C4-2B (cell line): ENCODE measurements at regions not wholly inside any gene's neighbourhood (a gene's known extent, or its start where the extent isn't known, plus 50 kb on each side); places are given as distances from the start of the nearest gene placed in this dataset.

Source experiments
- CTCF ChIP-seq: fragments of 450-650 bp; conservative IDR thresholded peaks from 2 replicates; pipeline ENCODE4 v1.5.1; 2017; ENCODE audit warnings: mild to moderate bottlenecking
- ZFX ChIP-seq: fragments of 450-650 bp; IDR thresholded peaks from 2 replicates; pipeline ENCODE4 v1.6.1; 2017

- TF ChIP-seq CTCF (no peak), ZFX (no peak)
These were observed 237.1 kb upstream of the CFAP20DC start for GRCh38 chr3:59286791-59287531.
